ENCODE measurements at regions not wholly inside any gene's neighbourhood (a gene's known extent, or its start where the extent isn't known, plus 50 kb on each side); places are given as distances from the start of the nearest gene placed in this dataset.

DNA sequence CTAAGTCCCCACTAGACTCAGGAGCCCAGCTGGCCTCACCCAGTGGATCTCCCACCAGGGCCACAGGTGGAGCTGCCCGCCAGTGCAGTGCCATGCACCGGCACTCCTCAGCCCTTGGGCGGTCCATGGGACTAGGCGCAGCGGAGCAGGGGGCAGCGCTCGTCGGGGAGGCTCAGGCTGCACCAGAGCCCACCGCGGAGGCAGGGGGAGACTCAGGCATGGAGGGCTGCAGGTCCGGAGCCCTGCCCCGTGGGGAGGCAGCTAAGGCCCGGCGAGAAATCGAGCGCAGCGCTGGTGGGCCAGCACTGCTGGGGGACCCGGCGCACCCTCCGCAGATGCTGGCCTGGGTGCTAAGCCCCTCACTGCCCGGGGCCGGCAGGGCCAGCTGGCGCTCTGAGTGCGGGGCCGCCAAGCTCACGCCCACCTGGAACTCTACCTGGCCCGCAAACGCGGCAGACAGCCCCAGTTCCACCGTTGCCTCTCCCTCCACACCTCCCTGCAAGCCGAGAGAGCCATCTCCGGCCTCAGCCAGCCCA is 1275.2 kb upstream of the CNTN5 start:
- Histone ChIP-seq H3K27me3 (ENCODE audit: control insufficient read depth in 2 of 2, insufficient read depth in 2 of 2, low read length in 2 of 2) (no peaks in the 10 kb centered on the region), H3K27ac (ENCODE audit: low read depth in 1 of 2, low read length in 2 of 2) (no peak overlapping the region), H3K36me3 (replicated peaks in 1 of 2; ENCODE audit: control insufficient read depth in 1 of 2, insufficient read depth in 2 of 2, low read length in 2 of 2) (no peaks in the 10 kb centered on the region), H3K79me2 (ENCODE audit: insufficient read depth, low read length) (no peaks in the 10 kb centered on the region), H3K4me2 (replicated peaks; ENCODE audit: extremely low read depth, low read length, poor library complexity, severe bottlenecking) (no peak overlapping the region), H3K9ac (ENCODE audit: insufficient read depth, low read length, poor library complexity, severe bottlenecking) (no peak overlapping the region), H3K9me3 (replicated peaks in 1 of 2; ENCODE audit: control insufficient read depth in 1 of 2, insufficient read depth in 1 of 2, low read length in 2 of 2) (peaks cover 4 to 11% of the 10 kb centered on the region in 2 donors), H4K20me1 (ENCODE audit: insufficient read depth, low read length) (no peaks in the 10 kb centered on the region), H3K4me1 (ENCODE audit: control insufficient read depth in 1 of 2, insufficient read depth in 2 of 2, low read length in 2 of 2) (no peaks in the 10 kb centered on the region), H3K4me3 (replicated peaks in 1 of 3; ENCODE audit: low read depth in 2 of 3, low read length in 3 of 3) (no peak overlapping the region), H2AFZ (ENCODE audit: insufficient read depth, low read depth, low read length, poor library complexity, severe bottlenecking) (no peak overlapping the region)
- 85% methylated on average over 32 of the region's 32 CpGs for WGBS (ENCODE audit: insufficient coverage)
- DNase-seq = no peak
- Mint-ChIP-seq H3K4me1 (no peaks in the 10 kb centered on the region), H3K9me3 (peaks cover 2 to 21% (median 6%) of the 10 kb centered on the region in 7 donors), H3K4me3 (no peak overlapping the region), H3K36me3 (no peaks in the 10 kb centered on the region), H3K27me3 (ENCODE audit: low read depth in 3 of 3) (no peaks in the 10 kb centered on the region), H3K27ac (no peak overlapping the region)
- intact Hi-C loops (cut with micrococcal nuclease) = no loop called here
- TF ChIP-seq, protein P1, sequence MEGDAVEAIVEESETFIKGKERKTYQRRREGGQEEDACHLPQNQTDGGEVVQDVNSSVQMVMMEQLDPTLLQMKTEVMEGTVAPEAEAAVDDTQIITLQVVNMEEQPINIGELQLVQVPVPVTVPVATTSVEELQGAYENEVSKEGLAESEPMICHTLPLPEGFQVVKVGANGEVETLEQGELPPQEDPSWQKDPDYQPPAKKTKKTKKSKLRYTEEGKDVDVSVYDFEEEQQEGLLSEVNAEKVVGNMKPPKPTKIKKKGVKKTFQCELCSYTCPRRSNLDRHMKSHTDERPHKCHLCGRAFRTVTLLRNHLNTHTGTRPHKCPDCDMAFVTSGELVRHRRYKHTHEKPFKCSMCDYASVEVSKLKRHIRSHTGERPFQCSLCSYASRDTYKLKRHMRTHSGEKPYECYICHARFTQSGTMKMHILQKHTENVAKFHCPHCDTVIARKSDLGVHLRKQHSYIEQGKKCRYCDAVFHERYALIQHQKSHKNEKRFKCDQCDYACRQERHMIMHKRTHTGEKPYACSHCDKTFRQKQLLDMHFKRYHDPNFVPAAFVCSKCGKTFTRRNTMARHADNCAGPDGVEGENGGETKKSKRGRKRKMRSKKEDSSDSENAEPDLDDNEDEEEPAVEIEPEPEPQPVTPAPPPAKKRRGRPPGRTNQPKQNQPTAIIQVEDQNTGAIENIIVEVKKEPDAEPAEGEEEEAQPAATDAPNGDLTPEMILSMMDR (IDR thresholded peaks at IDR 0.05) = no peak

- Histone ChIP-seq H4K20me1 (ENCODE audit: insufficient read depth, low read length) (no peaks in the 10 kb centered on the region), H3K27me3 (ENCODE audit: control insufficient read depth in 2 of 2, insufficient read depth in 2 of 2, low read length in 2 of 2) (no peaks in the 10 kb centered on the region), H3K4me1 (ENCODE audit: control insufficient read depth in 1 of 2, insufficient read depth in 2 of 2, low read length in 2 of 2) (no peaks in the 10 kb centered on the region), H3K9me3 (replicated peaks in 1 of 2; ENCODE audit: control insufficient read depth in 1 of 2, insufficient read depth in 1 of 2, low read length in 2 of 2) (peaks cover 9 to 17% of the 10 kb centered on the region in 2 donors), H3K9ac (ENCODE audit: insufficient read depth, low read length, poor library complexity, severe bottlenecking) (no peak overlapping the region), H3K4me3 (replicated peaks in 1 of 3; ENCODE audit: low read depth in 2 of 3, low read length in 3 of 3) (no peak overlapping the region), H3K36me3 (replicated peaks in 1 of 2; ENCODE audit: control insufficient read depth in 1 of 2, insufficient read depth in 2 of 2, low read length in 2 of 2) (no peaks in the 10 kb centered on the region), H3K27ac (ENCODE audit: low read depth in 1 of 2, low read length in 2 of 2) (no peak overlapping the region), H3K4me2 (replicated peaks; ENCODE audit: extremely low read depth, low read length, poor library complexity, severe bottlenecking) (no peak overlapping the region), H3K79me2 (ENCODE audit: insufficient read depth, low read length) (no peaks in the 10 kb centered on the region), H2AFZ (ENCODE audit: insufficient read depth, low read depth, low read length, poor library complexity, severe bottlenecking) (no peak overlapping the region)
- DNase-seq = no peak
- WGBS (ENCODE audit: insufficient coverage) = 13% methylated on average over 1 of the region's 1 CpG
- no peak overlapping the region for H3K4me3 Mint-ChIP-seq
- TF ChIP-seq, protein P1 (IDR thresholded peaks at IDR 0.05) = no peak
- H3K27ac Mint-ChIP-seq = no peak overlapping the region
- intact Hi-C loops (cut with micrococcal nuclease) = no loop called here
- no peaks in the 10 kb centered on the region for H3K4me1 Mint-ChIP-seq
- H3K36me3 Mint-ChIP-seq = no peaks in the 10 kb centered on the region
- no peaks in the 10 kb centered on the region for H3K27me3 Mint-ChIP-seq (ENCODE audit: low read depth in 3 of 3)
- H3K9me3 Mint-ChIP-seq = peaks cover 2 to 25% (median 9%) of the 10 kb centered on the region in 7 donors
Observed at GRCh38 chr11:97746818-97747217, 1273.9 kb upstream of the CNTN5 start.

All from CD14-positive monocyte (primary cell).